ENCODE measurements at regions not wholly inside any gene's neighbourhood (a gene's known extent, or its start where the extent isn't known, plus 50 kb on each side); places are given as distances from the start of the nearest gene placed in this dataset.

DNA sequence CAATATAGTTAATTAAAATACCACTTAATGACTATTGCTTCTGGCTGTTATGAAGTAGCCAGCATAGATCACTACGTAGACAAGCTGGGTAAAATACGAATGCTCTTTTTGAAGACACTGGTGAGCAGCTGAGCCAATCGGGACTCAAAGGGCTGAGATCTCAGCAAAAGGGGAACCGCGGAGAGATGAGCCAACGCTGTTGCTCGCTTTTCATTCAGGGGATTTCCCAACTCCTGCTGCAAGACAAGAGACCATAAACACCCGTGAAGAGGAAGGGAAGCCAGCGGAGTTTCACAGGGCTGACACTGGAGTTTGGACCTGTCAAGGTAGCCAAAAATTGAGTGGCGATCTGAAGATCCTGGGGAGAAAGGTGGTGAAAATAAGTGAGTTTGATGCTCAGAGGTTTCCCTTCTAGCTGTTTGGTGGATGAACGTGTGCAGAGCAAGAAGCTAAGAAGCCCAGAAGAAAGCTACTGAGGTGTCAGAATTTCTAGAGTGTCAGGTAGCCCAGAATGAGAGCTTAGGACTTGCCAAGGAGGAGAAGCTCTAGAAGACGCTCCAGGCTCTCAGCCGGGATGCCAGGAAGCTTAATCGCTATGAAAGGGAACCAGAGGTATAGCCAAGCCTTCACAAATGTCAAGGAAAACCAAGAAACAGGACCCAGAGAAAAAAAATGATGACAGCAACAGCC lies 79.6 kb upstream of the RNU6ATAC start:
- DNase-seq (ENCODE audit: low read depth in 1 of 2, low spot score in 1 of 2) = peak in 1 of 2 donors; percentile 15

DNA sequence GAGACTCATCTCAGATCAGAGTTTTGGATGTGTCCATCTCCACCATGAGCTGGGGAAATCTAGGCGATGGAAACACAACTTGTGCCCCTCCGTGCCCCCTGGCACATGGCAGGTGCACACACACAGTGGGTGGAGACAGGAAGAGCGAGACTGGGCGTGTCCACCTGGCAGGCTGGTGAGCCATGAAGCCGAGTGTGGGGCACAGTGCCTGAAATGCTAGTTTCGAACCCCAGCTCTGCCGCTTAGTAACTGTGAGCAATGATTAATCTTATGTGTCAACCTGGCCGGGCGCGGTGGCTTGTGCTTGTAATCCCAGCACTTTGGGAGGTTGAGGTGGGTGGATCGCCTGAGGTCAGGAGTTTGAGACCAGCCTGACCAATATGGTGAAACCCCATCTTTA lies 80.8 kb upstream of the RNU6ATAC start:
- DNase-seq (ENCODE audit: low read depth in 1 of 2, low spot score in 1 of 2) = no peak

GRCh38 chr9:134247918-134248631 lies 78.2 kb upstream of the RXRA start:
- DNase-seq (ENCODE audit: low read depth in 1 of 2, low spot score in 1 of 2) = no peak

GRCh38 chr9:134251296-134252069 lies 74.8 kb upstream of the RXRA start:
- no peak for DNase-seq (ENCODE audit: low read depth in 1 of 2, low spot score in 1 of 2)

DNA sequence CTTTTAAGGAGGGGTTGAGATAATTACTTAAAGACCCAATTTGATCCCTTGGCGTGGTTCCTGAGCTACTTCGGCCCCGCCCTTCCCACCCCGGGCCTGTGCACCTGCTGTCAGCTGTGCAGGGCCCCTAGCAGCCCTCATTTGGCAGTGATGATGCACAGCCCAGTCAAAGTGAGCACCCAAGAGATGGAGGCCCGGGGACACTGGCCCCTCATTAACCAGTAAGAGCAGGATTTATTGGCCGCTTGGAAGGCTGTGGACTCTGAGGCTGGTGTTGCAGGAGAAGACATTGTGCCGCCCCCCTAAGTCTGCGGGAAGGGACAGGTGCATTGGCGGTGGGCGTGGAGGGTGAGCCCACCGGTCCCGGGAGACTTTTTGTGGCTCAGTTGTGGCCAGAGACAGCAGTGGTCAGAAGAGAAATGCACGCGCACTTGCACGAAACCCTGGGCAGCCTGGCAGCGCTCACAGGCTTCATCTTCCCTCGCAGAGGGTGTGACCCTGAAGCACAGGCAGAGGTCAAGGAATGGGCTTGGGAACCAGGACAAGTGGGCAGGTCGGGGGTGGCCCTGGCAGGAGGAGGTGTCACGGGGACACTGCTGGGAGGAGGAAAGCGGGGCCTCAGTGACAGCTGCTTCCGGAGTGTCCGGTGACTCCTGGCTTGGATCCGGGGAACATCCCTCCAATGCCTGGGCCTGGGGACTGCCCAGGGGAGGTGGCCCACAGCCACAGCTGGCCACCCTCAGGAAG lies 74.0 kb upstream of the RXRA start:
- no peak for DNase-seq (ENCODE audit: low read depth in 1 of 2, low spot score in 1 of 2)

- no peak for DNase-seq (ENCODE audit: low read depth in 1 of 2, low spot score in 1 of 2)
These were observed 72.5 kb upstream of the RXRA start for GRCh38 chr9:134253606-134254205.

- no peak for DNase-seq (ENCODE audit: low read depth in 1 of 2, low spot score in 1 of 2)
These were observed 67.9 kb upstream of the RXRA start for GRCh38 chr9:134258332-134258731.

GRCh38 chr9:134258828-134259546 lies 67.3 kb upstream of the RXRA start:
- no peak for DNase-seq (ENCODE audit: low read depth in 1 of 2, low spot score in 1 of 2)

GRCh38 chr9:134259708-134260107 lies 66.5 kb upstream of the RXRA start:
- no peak for DNase-seq (ENCODE audit: low read depth in 1 of 2, low spot score in 1 of 2)

GRCh38 chr9:134260801-134261200 lies 65.5 kb upstream of the RXRA start:
- DNase-seq (ENCODE audit: low read depth in 1 of 2, low spot score in 1 of 2) = no peak

GRCh38 chr9:134262035-134262434 lies 64.2 kb upstream of the RXRA start:
- no peak for DNase-seq (ENCODE audit: low read depth in 1 of 2, low spot score in 1 of 2)

DNA sequence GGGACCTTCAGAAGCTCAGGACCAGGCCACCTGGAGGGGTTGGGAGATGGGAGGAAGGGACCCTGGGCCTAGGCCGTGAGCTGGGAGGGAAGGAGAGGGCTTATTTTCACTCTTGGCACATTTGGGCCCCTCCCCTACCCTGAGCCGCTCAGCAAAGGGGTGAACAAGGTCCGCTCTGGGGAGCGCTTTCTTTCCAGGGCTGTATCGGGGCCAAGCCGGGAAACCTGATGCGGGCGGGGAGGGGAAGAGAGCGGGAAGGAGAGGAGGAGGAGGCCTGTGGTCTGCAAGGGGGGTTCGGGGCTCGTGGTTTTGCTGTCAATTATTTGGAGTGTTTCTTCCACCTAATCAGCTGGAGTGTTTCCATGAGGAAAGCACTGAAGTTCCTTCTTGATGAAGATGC lies 62.7 kb upstream of the RXRA start:
- no peak for DNase-seq (ENCODE audit: low read depth in 1 of 2, low spot score in 1 of 2)

DNA sequence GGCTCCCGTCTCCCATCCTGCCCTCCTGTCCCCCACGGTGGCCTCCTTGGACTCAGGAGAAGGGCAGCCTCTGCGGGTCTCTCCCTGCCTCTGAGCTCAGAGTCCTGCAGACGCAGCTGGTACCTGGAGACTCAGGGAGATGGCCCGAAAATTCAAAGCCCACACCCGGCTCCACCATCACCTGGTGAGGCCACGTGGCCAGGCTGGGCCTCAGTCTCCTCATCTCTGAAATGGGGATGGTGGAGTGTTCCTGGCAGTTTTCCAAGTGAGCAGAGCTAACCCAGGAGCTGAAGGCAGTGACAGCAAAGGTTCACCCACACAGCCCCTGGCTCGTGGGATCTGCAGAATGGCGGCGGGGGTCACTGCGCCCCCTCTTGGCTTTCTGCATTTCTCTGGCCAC lies 62.1 kb upstream of the RXRA start:
- DNase-seq (ENCODE audit: low read depth in 1 of 2, low spot score in 1 of 2) = no peak

DNA sequence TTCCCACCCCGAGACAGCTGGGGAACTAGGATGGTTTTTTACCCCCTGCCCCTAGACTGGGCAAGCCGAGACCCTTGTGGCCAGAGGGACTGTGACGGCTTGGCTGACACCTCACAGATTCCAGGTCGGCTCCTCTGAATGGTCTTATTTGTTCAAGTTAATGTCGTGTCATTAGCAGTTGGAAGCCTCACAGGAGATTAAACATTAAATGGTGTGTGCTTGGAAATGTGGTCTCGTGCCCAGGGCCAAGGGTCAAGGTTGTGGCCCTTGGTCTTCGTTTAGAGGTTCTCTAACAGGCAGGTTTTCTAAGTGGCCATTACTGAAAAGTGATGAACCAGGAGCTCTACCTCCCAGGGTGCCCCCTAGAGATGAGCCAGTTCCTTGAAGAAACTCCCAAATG lies 61.2 kb upstream of the RXRA start:
- no peak for DNase-seq (ENCODE audit: low read depth in 1 of 2, low spot score in 1 of 2)

GRCh38 chr9:134266418-134266817 lies 59.8 kb upstream of the RXRA start:
- no peak for DNase-seq (ENCODE audit: low read depth in 1 of 2, low spot score in 1 of 2)

GRCh38 chr9:134267305-134267880 lies 58.9 kb upstream of the RXRA start:
- DNase-seq (ENCODE audit: low read depth in 1 of 2, low spot score in 1 of 2) = no peak

- DNase-seq (ENCODE audit: low read depth in 1 of 2, low spot score in 1 of 2) = no peak
These were observed 58.2 kb upstream of the RXRA start for GRCh38 chr9:134267881-134268724.

DNA sequence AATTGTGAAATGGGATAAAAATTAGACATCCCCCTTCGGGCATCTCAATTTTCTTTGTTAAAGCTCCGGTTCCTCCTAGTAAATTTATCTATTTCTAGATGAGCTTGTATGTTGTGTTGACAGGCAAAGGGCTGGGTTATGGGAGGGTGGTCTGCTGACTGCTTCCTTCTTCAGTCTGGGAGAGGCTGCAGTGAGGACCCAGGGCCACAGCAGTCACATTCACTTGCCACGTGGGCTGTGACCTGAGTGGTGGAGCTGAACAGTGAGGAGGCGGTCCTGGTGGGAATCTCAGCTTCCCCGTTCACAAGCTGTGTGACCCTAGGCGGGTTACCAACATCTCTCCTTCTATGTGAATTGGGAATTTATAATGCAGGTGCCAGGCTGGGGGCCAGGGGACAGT lies 57.5 kb upstream of the RXRA start:
- no peak for DNase-seq (ENCODE audit: low read depth in 1 of 2, low spot score in 1 of 2)

Data from activated CD4-positive, alpha-beta T cell treated with anti-CD3 and anti-CD28 coated beads, Interleukin-2, amount 50 U/mL, for 24 hours (primary cell).